Endothelial cell of umbilical vein (primary cell): ENCODE measurements at regions not wholly inside any gene's neighbourhood (a gene's known extent, or its start where the extent isn't known, plus 50 kb on each side); places are given as distances from the start of the nearest gene placed in this dataset.

ENCODE experiments used
- BruUV-seq: library from RNA; stranded (reverse); fragments of 400-500 nt; replicated peaks from 2 replicates; lab custom pipeline; 2021; lab: Mats Ljungman, UMichigan
- CTCF ChIA-PET: fragments of 300-600, 350-600 bp; sonication (Branson Sonifier 250); formaldehyde crosslinking; loops from one replicate; lab custom pipeline; 2021; ENCODE audit warnings: antibody characterized with exemption, inconsistent platforms; lab: Charles Lee
- POLR2A ChIA-PET: fragments of 300-600, 350-600 bp; sonication (Branson Sonifier 250); formaldehyde crosslinking; loops from one replicate; lab custom pipeline; 2021; ENCODE audit warnings: antibody characterized with exemption, inconsistent platforms; lab: Charles Lee
- DNase-seq: peaks from one replicate; pipeline ENCODE4 v3.0.0-alpha.2; 2011; ENCODE audit warnings: low read depth, low spot score
- FAIRE-seq: peaks from 2 replicates; lab custom pipeline; 2011; peaks lifted over from hg19 to GRCh38; lab: Jason Lieb, UNC
- H2AFZ ChIP-seq: 2 replicates; pipeline ENCODE4 v1.6.0; 2012; ENCODE audit warnings: low read depth, low read length, control low read depth, inconsistent platforms
- H3K27ac ChIP-seq: 2 replicates; pipeline ENCODE4 v1.5.1; 2011; ENCODE audit warnings: low read depth, mild to moderate bottlenecking, control low read depth, low read length, moderate library complexity; ENCODE audit not compliant: insufficient read depth
- H3K27me3 ChIP-seq, 2 experiments: 2 replicates each; pipeline versions ENCODE4 v1.6.0 to v1.6.1; 2011; ENCODE audit warnings: low read length in 2 of 2, mixed read lengths in 1 of 2; ENCODE audit not compliant: control insufficient read depth in 2 of 2, insufficient read depth in 2 of 2
- H3K36me3 ChIP-seq, 2 experiments: 2 replicates in 1 of 2; 3 replicates in 1 of 2; pipeline ENCODE4 v1.5.1; 2011; ENCODE audit warnings: low read length in 2 of 2, mild to moderate bottlenecking in 1 of 2, moderate library complexity in 1 of 2; ENCODE audit not compliant: control insufficient read depth in 2 of 2, insufficient read depth in 2 of 2; ENCODE audit errors: extremely low read depth in 1 of 2
- H3K4me1 ChIP-seq: 3 replicates; pipeline ENCODE4 v1.5.1; 2011; ENCODE audit warnings: mild to moderate bottlenecking, low read length; ENCODE audit not compliant: control insufficient read depth, insufficient read depth; ENCODE audit errors: extremely low read depth
- H3K4me2 ChIP-seq: 2 replicates; pipeline ENCODE4 v1.6.1; 2011; ENCODE audit warnings: low read length, control low read depth, mixed read lengths; ENCODE audit not compliant: insufficient read depth
- H3K4me3 ChIP-seq, 3 experiments: fragments of 200-600 bp in 1 of 3; sonication (generic), shearing (Covaris generic) in 1 of 3; replicated peaks in 1 of 3; 2 replicates each; pipeline ENCODE4 v1.5.1; 2011 to 2016; ENCODE audit warnings: control low read depth in 3 of 3, low read length in 3 of 3, mild to moderate bottlenecking in 2 of 3, inconsistent platforms in 1 of 3, low read depth in 1 of 3, moderate library complexity in 1 of 3; ENCODE audit not compliant: insufficient read depth in 1 of 3
- H3K79me2 ChIP-seq: 2 replicates; pipeline ENCODE4 v1.6.0; 2012; ENCODE audit warnings: low read length, inconsistent platforms; ENCODE audit not compliant: control insufficient read depth, insufficient read depth
- H3K9ac ChIP-seq: replicated peaks from 2 replicates; pipeline ENCODE3; 2011; ENCODE audit warnings: low read length, control low read depth; ENCODE audit not compliant: insufficient read depth; ENCODE audit errors: extremely low read depth
- H3K9me1 ChIP-seq: replicated peaks from 3 replicates; pipeline ENCODE4 v1.6.0; 2011; ENCODE audit warnings: mild to moderate bottlenecking, low read length; ENCODE audit not compliant: control insufficient read depth, insufficient read depth; ENCODE audit errors: extremely low read depth
- H3K9me3 ChIP-seq: replicated peaks from 2 replicates; pipeline ENCODE4 v1.5.1; 2012; ENCODE audit warnings: low read length, inconsistent platforms; ENCODE audit not compliant: control insufficient read depth, insufficient read depth
- H4K20me1 ChIP-seq: replicated peaks from 2 replicates; pipeline ENCODE3; 2011; ENCODE audit warnings: mild to moderate bottlenecking, low read length; ENCODE audit not compliant: control insufficient read depth, insufficient read depth; ENCODE audit errors: extremely low read depth
- CTCF ChIP-seq, 2 donors: IDR thresholded peaks; 1 replicate in 1 of 2; 2 replicates in 1 of 2; pipeline ENCODE4 v1.5.1; 2011; ENCODE audit warnings: low read length in 2 of 2, mild to moderate bottlenecking in 2 of 2, moderate library complexity in 2 of 2, control low read depth in 1 of 2, inconsistent platforms in 1 of 2, low read depth in 1 of 2; ENCODE audit not compliant: insufficient read depth in 1 of 2; ENCODE audit errors: extremely low read depth in 1 of 2
- EZH2 ChIP-seq: IDR thresholded peaks from 2 replicates; pipeline ENCODE4 v1.6.1; 2012; ENCODE audit warnings: borderline replicate concordance, low read depth, mild to moderate bottlenecking, moderate library complexity, low read length, inconsistent platforms; ENCODE audit not compliant: severe bottlenecking
- FOS ChIP-seq: IDR thresholded peaks from 2 replicates; pipeline ENCODE4 v1.6.1; 2011; ENCODE audit warnings: mild to moderate bottlenecking, low read length, moderate library complexity, borderline replicate concordance; ENCODE audit not compliant: insufficient read depth
- GATA2 ChIP-seq: IDR thresholded peaks from 2 replicates; pipeline ENCODE4 v1.7.0; 2011; ENCODE audit warnings: low read depth, mild to moderate bottlenecking, moderate library complexity, mixed read lengths, low read length; ENCODE audit not compliant: insufficient read length, insufficient read depth
- JUN ChIP-seq: IDR thresholded peaks from 2 replicates; pipeline ENCODE4 v1.6.1; 2011; ENCODE audit warnings: borderline replicate concordance, low read depth; ENCODE audit not compliant: insufficient read length, insufficient read depth
- MAX ChIP-seq: IDR thresholded peaks from 2 replicates; pipeline ENCODE4 v1.6.1; 2011; ENCODE audit not compliant: insufficient read depth, insufficient read length
- MYC ChIP-seq: IDR thresholded peaks from one replicate; pipeline ENCODE4 v1.6.1; 2011; ENCODE audit warnings: mild to moderate bottlenecking, low read depth, low read length
- POLR2A ChIP-seq: IDR thresholded peaks from 2 replicates; pipeline ENCODE4 v1.6.1; 2012; ENCODE audit warnings: low read depth, mild to moderate bottlenecking, control low read depth, low read length
- POLR2AphosphoS5 ChIP-seq: IDR thresholded peaks from 2 replicates; pipeline ENCODE4 v1.6.1; 2012; ENCODE audit warnings: low read depth, mild to moderate bottlenecking, control low read depth, low read length, moderate library complexity; ENCODE audit not compliant: insufficient read depth
- dilution Hi-C: fragments of 300-500 bp; cut with MboI; formaldehyde crosslinking; loops from one replicate; pipeline ENCODE4 v1.15.0; 2019; ENCODE audit warnings: low sequenced_read_pairs; ENCODE audit not compliant: extremely low pct_ligation_motif_present
- intact Hi-C: fragments of 100-400 bp; cut with micrococcal nuclease; formaldehyde crosslinking; loops from one replicate; pipeline ENCODE4 v1.10.0; 2022

DNA sequence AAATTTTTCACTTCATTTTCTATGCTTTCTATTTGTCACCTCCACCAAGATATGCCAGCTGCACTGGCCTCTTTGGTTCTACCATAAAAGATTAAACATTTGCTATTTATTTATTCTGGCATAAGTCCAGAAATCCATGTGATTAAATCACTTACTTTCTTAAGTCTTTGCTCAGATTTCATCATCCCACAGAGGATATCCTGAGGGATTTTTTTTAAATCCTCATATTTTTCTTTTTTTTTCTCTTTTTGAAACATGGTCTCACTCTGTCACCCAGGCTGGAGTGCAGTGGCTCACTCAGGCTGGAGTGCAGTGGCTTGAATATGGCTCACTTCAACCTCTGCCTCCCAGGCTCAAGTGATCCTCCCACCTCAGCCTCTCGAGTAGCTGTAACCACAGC, 645.4 kb upstream of the ATXN7L3B start:
- no peak for FAIRE-seq
- BruUV-seq: no TSS peak
- TF ChIP-seq POLR2AphosphoS5 (no peak), CTCF (IDR thresholded peaks at IDR 0.05; ENCODE audit: extremely low read depth in 1 of 2, insufficient read depth in 1 of 2, low read depth in 1 of 2, low read length in 2 of 2) (no peak), MAX (no peak), MYC (no peak), FOS (no peak), EZH2 (no peak), POLR2A (no peak), JUN (no peak), GATA2 (no peak)

More for the DNA sequence above, 645.4 kb upstream of the ATXN7L3B start:
- POLR2A ChIA-PET: no interaction called here
- H3K36me3 ChIP-seq: no peaks in the 10 kb centered on the region
- H3K4me3 ChIP-seq: no peak overlapping the region
- no peaks in the 10 kb centered on the region for H3K9me1 ChIP-seq
- no peaks in the 10 kb centered on the region for H3K4me1 ChIP-seq
- H3K27me3 ChIP-seq: no peaks in the 10 kb centered on the region
- DNase-seq: peak; percentile 4
- H4K20me1 ChIP-seq: no peaks in the 10 kb centered on the region
- H3K9me3 ChIP-seq: no peaks in the 10 kb centered on the region
- dilution Hi-C loops (no loop called here), intact Hi-C loops (no loop called here)
- CTCF ChIA-PET: no interaction called here
- no peak overlapping the region for H3K9ac ChIP-seq
- H2AFZ ChIP-seq: no peak overlapping the region
- H3K27ac ChIP-seq: no peak overlapping the region
- H3K4me2 ChIP-seq: no peak overlapping the region
- H3K79me2 ChIP-seq: no peaks in the 10 kb centered on the region
